HL-60/S4 treated with retinoic acid at 250 ng/mL for 4 days and 3 days (cell line): ENCODE measurements at regions not wholly inside any gene's neighbourhood (a gene's known extent, or its start where the extent isn't known, plus 50 kb on each side); places are given as distances from the start of the nearest gene placed in this dataset.

Experiments used
- in situ Hi-C: fragments of 300-500 bp; cut with MboI; formaldehyde crosslinking; loops from 2 replicates; pipeline ENCODE4 v1.7.0; 2022; ENCODE audit warnings: low sequenced_read_pairs

- in situ Hi-C loops = no loop called here
These were observed 206.6 kb downstream of the UACA start for GRCh38 chr15:70556779-70557178.

GRCh38 chr15:70556151-70556741 is 207.1 kb downstream of the UACA start:
- in situ Hi-C loops = no loop called here

GRCh38 chr15:70555713-70556112 is 207.6 kb downstream of the UACA start:
- in situ Hi-C loops = no loop called here

- in situ Hi-C loops = no loop called here
These were observed 215.4 kb downstream of the UACA start for GRCh38 chr15:70547846-70548487.

- in situ Hi-C loops = no loop called here
These were observed 217.8 kb downstream of the UACA start for GRCh38 chr15:70545526-70545925.

GRCh38 chr15:70541511-70541910 is 221.8 kb downstream of the UACA start:
- in situ Hi-C loops = no loop called here

- in situ Hi-C loops = no loop called here
These were observed 223.3 kb downstream of the UACA start for GRCh38 chr15:70539912-70540530.

- in situ Hi-C loops = no loop called here
These were observed 223.9 kb downstream of the UACA start for GRCh38 chr15:70539409-70539808.

GRCh38 chr15:70538278-70538677 is 225.1 kb downstream of the UACA start:
- in situ Hi-C loops = no loop called here

GRCh38 chr15:70535955-70536338 is 227.4 kb downstream of the UACA start:
- in situ Hi-C loops = no loop called here

- in situ Hi-C loops = no loop called here
These were observed 228.0 kb downstream of the UACA start for GRCh38 chr15:70535071-70535954.

GRCh38 chr15:70533931-70534742 is 229.2 kb downstream of the UACA start:
- in situ Hi-C loops = no loop called here

GRCh38 chr15:70532531-70533186 is 230.7 kb downstream of the UACA start:
- in situ Hi-C loops = no loop called here

GRCh38 chr15:70531576-70531975 is 231.8 kb downstream of the UACA start:
- in situ Hi-C loops = no loop called here

- in situ Hi-C loops = no loop called here
These were observed 232.5 kb downstream of the UACA start for GRCh38 chr15:70530906-70531305.

GRCh38 chr15:70530503-70530902 is 232.9 kb downstream of the UACA start:
- in situ Hi-C loops = no loop called here

- in situ Hi-C loops = no loop called here
These were observed 233.3 kb downstream of the UACA start for GRCh38 chr15:70530017-70530499.

- in situ Hi-C loops = no loop called here
These were observed 234.5 kb downstream of the UACA start for GRCh38 chr15:70528816-70529215.

GRCh38 chr15:70528270-70528706 is 235.1 kb downstream of the UACA start:
- in situ Hi-C loops = no loop called here

- in situ Hi-C loops = no loop called here
These were observed 236.4 kb downstream of the UACA start for GRCh38 chr15:70526974-70527325.
